GM23248 (cell line): ENCODE measurements at regions not wholly inside any gene's neighbourhood (a gene's known extent, or its start where the extent isn't known, plus 50 kb on each side); places are given as distances from the start of the nearest gene placed in this dataset.

Experiments
- DNase-seq: peaks from one replicate; pipeline ENCODE4 v3.0.0-alpha.2; 2015
- H2AFZ ChIP-seq: fragments of 200-600 bp; sonication (generic); 2 replicates; pipeline ENCODE4 v1.6.1; 2016; ENCODE audit warnings: antibody characterized with exemption
- H3F3A ChIP-seq: fragments of 200-600 bp; sonication (generic); 2 replicates; pipeline ENCODE4 v1.6.1; 2016; ENCODE audit warnings: mild to moderate bottlenecking, antibody characterized with exemption, mixed run types; ENCODE audit not compliant: insufficient read depth
- H3K27ac ChIP-seq: fragments of 200-600 bp; sonication (generic); 2 replicates; pipeline ENCODE4 v1.5.1; 2016; ENCODE audit warnings: mild to moderate bottlenecking
- H3K27me3 ChIP-seq: fragments of 200-600 bp; sonication (generic); replicated peaks from 2 replicates; pipeline ENCODE4 v1.6.1; 2016; ENCODE audit warnings: mild to moderate bottlenecking; ENCODE audit not compliant: insufficient read depth
- H3K36me3 ChIP-seq: fragments of 200-600 bp; sonication (generic); 2 replicates; pipeline ENCODE4 v1.6.1; 2016; ENCODE audit warnings: low read depth, mild to moderate bottlenecking
- H3K4me1 ChIP-seq: fragments of 200-600 bp; sonication (generic); 2 replicates; pipeline ENCODE4 v1.6.1; 2016; ENCODE audit warnings: mild to moderate bottlenecking; ENCODE audit not compliant: insufficient read depth
- H3K4me2 ChIP-seq: fragments of 200-600 bp; sonication (generic); one replicate; pipeline ENCODE4 v1.6.1; 2016; ENCODE audit warnings: mild to moderate bottlenecking; ENCODE audit not compliant: unreplicated experiment
- H3K4me3 ChIP-seq: fragments of 200-600 bp; sonication (generic); 2 replicates; pipeline ENCODE4 v1.5.1; 2016; ENCODE audit warnings: mild to moderate bottlenecking
- H3K79me2 ChIP-seq: fragments of 200-600 bp; sonication (generic); 2 replicates; pipeline ENCODE4 v1.6.1; 2016; ENCODE audit warnings: mild to moderate bottlenecking; ENCODE audit not compliant: insufficient read depth
- H3K9ac ChIP-seq: fragments of 200-600 bp; sonication (generic); 2 replicates; pipeline ENCODE4 v1.6.1; 2016; ENCODE audit warnings: mild to moderate bottlenecking
- H3K9me2 ChIP-seq: fragments of 200-600 bp; sonication (generic); 2 replicates; pipeline ENCODE4 v1.6.1; 2016; ENCODE audit warnings: mixed run types, mild to moderate bottlenecking, moderate library complexity; ENCODE audit not compliant: insufficient read depth
- H3K9me3 ChIP-seq: fragments of 200-600 bp; sonication (generic); one replicate; pipeline ENCODE4 v1.6.1; 2017; ENCODE audit warnings: low read depth
- H4K20me1 ChIP-seq: fragments of 200-600 bp; sonication (generic); 2 replicates; pipeline ENCODE4 v1.6.0; 2016; ENCODE audit not compliant: insufficient read depth
- EZH2 ChIP-seq: fragments of 200-600 bp; sonication (generic); IDR thresholded peaks from 2 replicates; pipeline ENCODE4 v1.6.1; 2018; ENCODE audit warnings: antibody characterized with exemption, mild to moderate bottlenecking; ENCODE audit not compliant: insufficient read depth, poor library complexity, severe bottlenecking
- EZH2phosphoT487 ChIP-seq: fragments of 200-600 bp; sonication (generic); IDR thresholded peaks from 2 replicates; pipeline ENCODE4 v1.6.1; 2018; ENCODE audit warnings: antibody characterized with exemption, moderate library complexity, mild to moderate bottlenecking, low read depth; ENCODE audit not compliant: insufficient read depth
- WGBS, 2 experiments: methylation state at CpG; one replicate each; pipeline ENCODE4 v1.1.6; 2015 to 2017; ENCODE audit warnings: low lambda C conversion rate in 2 of 2, low coverage in 1 of 2; ENCODE audit errors: missing lambda C conversion rate in 2 of 2; 5-methylcytosine and 5-hydroxymethylcytosine counted together
- in situ Hi-C: fragments of 300-500 bp; cut with MboI; formaldehyde crosslinking; loops from 2 replicates; pipeline ENCODE4 v1.15.0; 2020

- Histone ChIP-seq H3K9me3 (no peaks in the 10 kb centered on the region), H3K4me1 (peaks cover 12% of the 10 kb centered on the region; the same call in 1 of the 2 replicates), H3F3A (peaks cover 10% of the 10 kb centered on the region; the same call in 1 of the 2 replicates), H3K9me2 (no peaks in the 10 kb centered on the region), H3K4me3 (no peak overlapping the region), H3K27ac (no peak overlapping the region), H3K9ac (no peak overlapping the region), H3K79me2 (no peaks in the 10 kb centered on the region), H4K20me1 (no peaks in the 10 kb centered on the region), H3K4me2 (no peak overlapping the region), H2AFZ (no peak overlapping the region), H3K36me3 (no peaks in the 10 kb centered on the region), H3K27me3 (no peaks in the 10 kb centered on the region)
- 27 to 38% methylated on average over 2 of the region's 2 CpGs for WGBS, 2 experiments
- in situ Hi-C loops: no loop called here
- TF ChIP-seq EZH2 (no peak), EZH2phosphoT487 (no peak)
- no peak for DNase-seq
Observed at GRCh38 chr7:22633286-22633953, 93.6 kb upstream of the IL6 start.

GRCh38 chr7:22632674-22633073, 94.3 kb upstream of the IL6 start:
- no peaks in the 10 kb centered on the region for H3K27me3 ChIP-seq
- peaks cover 10% of the 10 kb centered on the region; the same call in 1 of the 2 replicates for H3F3A ChIP-seq
- H2AFZ ChIP-seq: no peak overlapping the region
- H3K4me1 ChIP-seq: peaks cover 14% of the 10 kb centered on the region; the same call in 1 of the 2 replicates
- no peak overlapping the region for H3K27ac ChIP-seq
- no peaks in the 10 kb centered on the region for H3K36me3 ChIP-seq
- H3K79me2 ChIP-seq: no peaks in the 10 kb centered on the region
- H3K9me3 ChIP-seq: no peaks in the 10 kb centered on the region
- TF ChIP-seq EZH2phosphoT487: no peak
- no peak for TF ChIP-seq EZH2
- no peak overlapping the region for H3K9ac ChIP-seq
- no peaks in the 10 kb centered on the region for H3K9me2 ChIP-seq
- in situ Hi-C loops: no loop called here
- DNase-seq: no peak
- H3K4me3 ChIP-seq: no peak overlapping the region
- 86 to 88% methylated on average over 2 of the region's 2 CpGs for WGBS, 2 experiments
- no peaks in the 10 kb centered on the region for H4K20me1 ChIP-seq
- no peak overlapping the region for H3K4me2 ChIP-seq

GRCh38 chr7:22631730-22632129, 95.3 kb upstream of the IL6 start:
- Histone ChIP-seq H3K9ac (no peak overlapping the region), H3K9me3 (no peaks in the 10 kb centered on the region), H3K4me2 (no peak overlapping the region), H3K27ac (no peak overlapping the region), H3F3A (peaks cover 18% of the 10 kb centered on the region), H3K4me3 (no peak overlapping the region), H3K27me3 (no peaks in the 10 kb centered on the region), H3K79me2 (no peaks in the 10 kb centered on the region), H4K20me1 (no peaks in the 10 kb centered on the region), H3K4me1 (peaks cover 22% of the 10 kb centered on the region), H2AFZ (no peak overlapping the region), H3K36me3 (no peaks in the 10 kb centered on the region), H3K9me2 (no peaks in the 10 kb centered on the region)
- WGBS, 2 experiments: 53 to 63% methylated on average over 2 of the region's 2 CpGs
- in situ Hi-C loops: no loop called here
- no peak for TF ChIP-seq EZH2
- TF ChIP-seq EZH2phosphoT487: no peak
- no peak for DNase-seq

GRCh38 chr7:22630069-22630468, 96.9 kb upstream of the IL6 start:
- H3K27me3 ChIP-seq: no peaks in the 10 kb centered on the region
- peaks cover 24% of the 10 kb centered on the region for H3F3A ChIP-seq
- no peak overlapping the region for H3K4me2 ChIP-seq
- H2AFZ ChIP-seq: no peak overlapping the region
- no peaks in the 10 kb centered on the region for H3K9me3 ChIP-seq
- H3K9me2 ChIP-seq: no peaks in the 10 kb centered on the region
- no peak overlapping the region for H3K27ac ChIP-seq
- in situ Hi-C loops: no loop called here
- H3K79me2 ChIP-seq: no peaks in the 10 kb centered on the region
- no peaks in the 10 kb centered on the region for H3K36me3 ChIP-seq
- WGBS, 2 experiments: 98 to 99% methylated on average over 7 of the region's 7 CpGs
- H3K4me1 ChIP-seq: peaks cover 27% of the 10 kb centered on the region
- TF ChIP-seq EZH2 (no peak), EZH2phosphoT487 (no peak)
- DNase-seq: no peak
- H4K20me1 ChIP-seq: no peaks in the 10 kb centered on the region
- no peak overlapping the region for H3K4me3 ChIP-seq
- no peak overlapping the region for H3K9ac ChIP-seq
